Fibroblast of lung (primary cell): ENCODE measurements at regions not wholly inside any gene's neighbourhood (a gene's known extent, or its start where the extent isn't known, plus 50 kb on each side); places are given as distances from the start of the nearest gene placed in this dataset.

Source experiments
- DNase-seq, 2 donors: peaks; one replicate each; pipeline versions ENCODE4 v3.0.0 to v3.0.0-alpha.2; 2010; ENCODE audit warnings: low read depth in 2 of 2
- H2AFZ ChIP-seq: 2 replicates; pipeline ENCODE4 v1.5.1; 2012; ENCODE audit warnings: low read length, control low read depth, inconsistent platforms
- H3K27ac ChIP-seq: 2 replicates; pipeline ENCODE4 v1.5.1; 2011; ENCODE audit warnings: low read length, control low read depth; ENCODE audit not compliant: insufficient read depth
- H3K27me3 ChIP-seq: 2 replicates; pipeline ENCODE4 v1.5.1; 2011; ENCODE audit warnings: mild to moderate bottlenecking, low read length; ENCODE audit not compliant: control insufficient read depth, insufficient read depth
- H3K36me3 ChIP-seq: 2 replicates; pipeline ENCODE4 v1.5.1; 2011; ENCODE audit warnings: low read length; ENCODE audit not compliant: control insufficient read depth, insufficient read depth
- H3K4me1 ChIP-seq: 2 replicates; pipeline ENCODE4 v1.5.1; 2011; ENCODE audit warnings: low read length; ENCODE audit not compliant: control insufficient read depth, insufficient read depth; ENCODE audit errors: extremely low read depth
- H3K4me2 ChIP-seq: 2 replicates; pipeline ENCODE4 v1.5.1; 2011; ENCODE audit warnings: low read length, control low read depth; ENCODE audit not compliant: insufficient read depth; ENCODE audit errors: extremely low read depth
- H3K4me3 ChIP-seq, 4 experiments: fragments of 200-600 bp in 1 of 4; sonication (generic) in 1 of 4; replicated peaks in 1 of 4; 2 replicates each; pipeline ENCODE4 v1.5.1; 2011 to 2016; ENCODE audit warnings: low read length in 4 of 4, low read depth in 3 of 4, mild to moderate bottlenecking in 3 of 4, control low read depth in 2 of 4, inconsistent platforms in 1 of 4, mixed read lengths in 1 of 4; ENCODE audit not compliant: insufficient read depth in 1 of 4; ENCODE audit errors: control extremely low read depth in 1 of 4
- H3K79me2 ChIP-seq: 2 replicates; pipeline ENCODE4 v1.5.1; 2012; ENCODE audit warnings: mild to moderate bottlenecking, low read length, inconsistent platforms; ENCODE audit not compliant: control insufficient read depth, insufficient read depth
- H3K9ac ChIP-seq: 2 replicates; pipeline ENCODE4 v1.5.1; 2011; ENCODE audit warnings: mild to moderate bottlenecking, low read length, control low read depth; ENCODE audit not compliant: insufficient read depth
- H3K9me3 ChIP-seq: 2 replicates; pipeline ENCODE4 v1.5.1; 2012; ENCODE audit warnings: low read depth, low read length; ENCODE audit not compliant: control insufficient read depth, insufficient read depth
- H4K20me1 ChIP-seq: 2 replicates; pipeline ENCODE4 v1.5.1; 2011; ENCODE audit warnings: low read length; ENCODE audit not compliant: control insufficient read depth, insufficient read depth; ENCODE audit errors: extremely low read depth
- CTCF ChIP-seq, 2 donors: IDR thresholded peaks in 1 of 2; conservative IDR thresholded peaks in 1 of 2; 1 replicate in 1 of 2; 2 replicates in 1 of 2; pipeline ENCODE4 v1.5.1; 2011 to 2012; ENCODE audit warnings: low read length in 2 of 2, control low read depth in 1 of 2, inconsistent platforms in 1 of 2, low read depth in 1 of 2, mild to moderate bottlenecking in 1 of 2
- EZH2 ChIP-seq: IDR thresholded peaks from 2 replicates; pipeline ENCODE4 v1.5.1; 2012; ENCODE audit warnings: low read length, control low read depth, mild to moderate bottlenecking; ENCODE audit errors: missing control alignments

GRCh38 chr4:141840299-141840986, 204.1 kb downstream of the IL15 start:
- Histone ChIP-seq H3K4me3 (no peak overlapping the region), H3K79me2 (no peaks in the 10 kb centered on the region), H3K9ac (no peak overlapping the region), H3K4me1 (no peaks in the 10 kb centered on the region), H3K36me3 (no peaks in the 10 kb centered on the region), H2AFZ (no peak overlapping the region), H4K20me1 (no peaks in the 10 kb centered on the region), H3K27me3 (no peaks in the 10 kb centered on the region), H3K4me2 (no peak overlapping the region), H3K27ac (no peak overlapping the region), H3K9me3 (no peaks in the 10 kb centered on the region)
- no peak for DNase-seq
- no peak for TF ChIP-seq EZH2
- TF ChIP-seq CTCF (conservative IDR thresholded peaks at IDR 0.05 in 1 of 2, IDR thresholded peaks at IDR 0.05 in 1 of 2; ENCODE audit: low read depth in 1 of 2, low read length in 2 of 2), result no peak

GRCh38 chr4:141843136-141843535, 206.8 kb downstream of the IL15 start:
- Histone ChIP-seq H4K20me1 (no peaks in the 10 kb centered on the region), H3K4me1 (no peaks in the 10 kb centered on the region), H2AFZ (no peak overlapping the region), H3K9me3 (no peaks in the 10 kb centered on the region), H3K4me2 (no peak overlapping the region), H3K9ac (no peak overlapping the region), H3K79me2 (no peaks in the 10 kb centered on the region), H3K27ac (no peak overlapping the region), H3K36me3 (no peaks in the 10 kb centered on the region), H3K4me3 (no peak overlapping the region), H3K27me3 (no peaks in the 10 kb centered on the region)
- DNase-seq, result no peak
- no peak for TF ChIP-seq CTCF (conservative IDR thresholded peaks at IDR 0.05 in 1 of 2, IDR thresholded peaks at IDR 0.05 in 1 of 2; ENCODE audit: low read depth in 1 of 2, low read length in 2 of 2)
- TF ChIP-seq EZH2, result no peak

GRCh38 chr4:141845901-141846300, 209.5 kb downstream of the IL15 start:
- Histone ChIP-seq H3K79me2 (no peaks in the 10 kb centered on the region), H4K20me1 (no peaks in the 10 kb centered on the region), H3K27me3 (no peaks in the 10 kb centered on the region), H3K4me3 (no peak overlapping the region), H3K4me1 (no peaks in the 10 kb centered on the region), H3K9me3 (no peaks in the 10 kb centered on the region), H3K36me3 (no peaks in the 10 kb centered on the region), H3K4me2 (no peak overlapping the region), H3K9ac (no peak overlapping the region), H3K27ac (no peak overlapping the region), H2AFZ (no peak overlapping the region)
- DNase-seq, result no peak
- TF ChIP-seq CTCF (conservative IDR thresholded peaks at IDR 0.05 in 1 of 2, IDR thresholded peaks at IDR 0.05 in 1 of 2; ENCODE audit: low read depth in 1 of 2, low read length in 2 of 2), result no peak
- no peak for TF ChIP-seq EZH2
